AG10803 (cell line): ENCODE measurements at regions not wholly inside any gene's neighbourhood (a gene's known extent, or its start where the extent isn't known, plus 50 kb on each side); places are given as distances from the start of the nearest gene placed in this dataset.
A peak's percentile ranks its signal among the peaks of the same experiment; 100 is the strongest.
"Not testable (repeated sequence)": the region's sequence is repeated elsewhere in the genome, so short reads cannot be mapped to it uniquely, and the experiment has no call there.

ENCODE experiments used
- DNase-seq: peaks from one replicate; pipeline ENCODE4 v3.0.0; 2010; ENCODE audit warnings: low read depth
- H3K4me3 ChIP-seq: 2 replicates; pipeline ENCODE4 v1.5.1; 2011; ENCODE audit warnings: mild to moderate bottlenecking, low read length, control low read depth
- CTCF ChIP-seq: conservative IDR thresholded peaks from 2 replicates; pipeline ENCODE4 v1.5.1; 2011; ENCODE audit warnings: mild to moderate bottlenecking, low read length, control low read depth, inconsistent platforms

- DNase-seq, result peak; percentile 30
- TF ChIP-seq CTCF, result no peak
- no peak overlapping the region for H3K4me3 ChIP-seq
Observed at GRCh38 chr10:26367771-26368170, 70.4 kb upstream of the APBB1IP start.

GRCh38 chr10:26368463-26368862, 69.7 kb upstream of the APBB1IP start:
- DNase-seq, result no peak
- TF ChIP-seq CTCF, result no peak
- H3K4me3 ChIP-seq, result no peak overlapping the region

- H3K4me3 ChIP-seq, result no peak overlapping the region
- no peak for DNase-seq
- no peak for TF ChIP-seq CTCF
Observed at GRCh38 chr10:26372513-26373354, 65.4 kb upstream of the APBB1IP start.

- TF ChIP-seq CTCF, result no peak
- no peak overlapping the region for H3K4me3 ChIP-seq
- no peak for DNase-seq
Observed at GRCh38 chr10:26374426-26374825, 63.7 kb upstream of the APBB1IP start.

GRCh38 chr10:26377224-26377810, 60.8 kb upstream of the APBB1IP start:
- DNase-seq, H3K4me3 ChIP-seq: not testable (repeated sequence)

GRCh38 chr10:26378861-26379294, 59.3 kb upstream of the APBB1IP start:
- peak; percentile 47 for DNase-seq
- no peak overlapping the region for H3K4me3 ChIP-seq
- no peak for TF ChIP-seq CTCF

- DNase-seq, result no peak
- TF ChIP-seq CTCF, result no peak
- no peak overlapping the region for H3K4me3 ChIP-seq
Observed at GRCh38 chr10:26380815-26381214, 57.3 kb upstream of the APBB1IP start.
